Right cardiac atrium (tissue), 5 donors: ENCODE measurements at regions not wholly inside any gene's neighbourhood (a gene's known extent, or its start where the extent isn't known, plus 50 kb on each side); places are given as distances from the start of the nearest gene placed in this dataset.
"Not testable (repeated sequence)": the region's sequence is repeated elsewhere in the genome, so short reads cannot be mapped to it uniquely, and the experiment has no call there.

Experiments used
- ATAC-seq, 2 donors: fragments of 200-7000 bp; cut with Tn5 transposase; one replicate each; pipeline versions ENCODE4 v1.8.0 to v1.9.1; 2020; ENCODE audit warnings: moderate library complexity in 2 of 2, mild to moderate bottlenecking in 1 of 2
- DNase-seq, 3 donors: peaks; one replicate each; pipeline ENCODE4 v3.0.0-alpha.2; 2020
- H3K27ac ChIP-seq: one replicate; pipeline ENCODE4 v1.5.1; 2013; ENCODE audit warnings: mild to moderate bottlenecking, low read length, control low read depth, moderate library complexity
- H3K27me3 ChIP-seq: one replicate; pipeline ENCODE4 v1.6.1; 2013; ENCODE audit not compliant: control insufficient read depth, insufficient read depth
- H3K4me1 ChIP-seq: one replicate; pipeline ENCODE4 v1.6.1; 2013; ENCODE audit warnings: low read length; ENCODE audit not compliant: control insufficient read depth, insufficient read depth
- H3K4me3 ChIP-seq: one replicate; pipeline ENCODE4 v1.5.1; 2013; ENCODE audit warnings: low read length, control low read depth
- H3K9me3 ChIP-seq: one replicate; pipeline ENCODE4 v1.6.1; 2013; ENCODE audit warnings: low read length; ENCODE audit not compliant: control insufficient read depth
- WGBS: extraction: QIAGEN DNeasy Blood & Tissue Kit; methylation state at CpG from one replicate; pipeline ENCODE4 v1.1.7; 2013; 5-methylcytosine and 5-hydroxymethylcytosine counted together
- intact Hi-C, 4 donors: fragments of 100-400 bp; cut with DNase I; formaldehyde crosslinking; loops; one replicate each; pipeline versions ENCODE4 v1.11.0 to v1.14.0; 2022 to 2023
- donor health status: healthy with polysubstance abuse.
- donor health status: DM: no; HTN: yes; CAD: no.
- donor health status: DM: no; HTN: no; CAD: no.
- donor health status: DM: no; HTN: yes; CAD: no; lungs with severe emphysema.
- donor health status: DM: yes; HTN: yes; CAD: no.

- no peaks in the 10 kb centered on the region for H3K4me1 ChIP-seq
- intact Hi-C loops, result no loop called here
- DNase-seq (no peak), ATAC-seq (no peak)
- 79% methylated on average over 2 of the region's 2 CpGs for WGBS
- H3K27ac ChIP-seq, result no peak overlapping the region
- no peak overlapping the region for H3K4me3 ChIP-seq
- no peaks in the 10 kb centered on the region for H3K9me3 ChIP-seq
- no peaks in the 10 kb centered on the region for H3K27me3 ChIP-seq
These were observed 158.0 kb downstream of the TENT5A start for GRCh38 chr6:81594501-81594900.

DNA sequence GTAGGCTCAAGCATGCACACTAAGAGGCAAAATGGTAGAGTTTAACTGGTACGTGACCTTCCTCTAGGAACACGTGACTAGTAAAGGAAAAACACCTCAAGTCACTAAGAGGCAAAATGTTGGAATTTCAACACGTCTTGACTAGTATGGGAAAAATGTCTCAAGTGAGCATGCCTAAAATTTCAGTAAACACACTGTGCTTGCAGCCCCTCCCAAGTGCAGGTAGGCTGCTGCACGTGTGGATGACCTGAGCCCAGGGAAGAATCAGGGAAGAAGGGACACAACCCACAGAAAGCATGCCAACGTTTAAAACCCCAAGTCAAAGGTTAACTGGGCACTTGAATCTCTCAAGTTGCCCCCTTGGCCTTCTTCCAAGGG lies 162.2 kb downstream of the TENT5A start:
- intact Hi-C loops, result no loop called here
- no peak for DNase-seq
- whole genome bisulfite sequencing, result 68% methylated on average over 5 of the region's 5 CpGs
- no peak for ATAC-seq
- Histone ChIP-seq H3K4me3 (no peak overlapping the region), H3K27me3 (no peaks in the 10 kb centered on the region), H3K9me3 (no peaks in the 10 kb centered on the region), H3K4me1 (no peaks in the 10 kb centered on the region), H3K27ac (no peak overlapping the region)

DNA sequence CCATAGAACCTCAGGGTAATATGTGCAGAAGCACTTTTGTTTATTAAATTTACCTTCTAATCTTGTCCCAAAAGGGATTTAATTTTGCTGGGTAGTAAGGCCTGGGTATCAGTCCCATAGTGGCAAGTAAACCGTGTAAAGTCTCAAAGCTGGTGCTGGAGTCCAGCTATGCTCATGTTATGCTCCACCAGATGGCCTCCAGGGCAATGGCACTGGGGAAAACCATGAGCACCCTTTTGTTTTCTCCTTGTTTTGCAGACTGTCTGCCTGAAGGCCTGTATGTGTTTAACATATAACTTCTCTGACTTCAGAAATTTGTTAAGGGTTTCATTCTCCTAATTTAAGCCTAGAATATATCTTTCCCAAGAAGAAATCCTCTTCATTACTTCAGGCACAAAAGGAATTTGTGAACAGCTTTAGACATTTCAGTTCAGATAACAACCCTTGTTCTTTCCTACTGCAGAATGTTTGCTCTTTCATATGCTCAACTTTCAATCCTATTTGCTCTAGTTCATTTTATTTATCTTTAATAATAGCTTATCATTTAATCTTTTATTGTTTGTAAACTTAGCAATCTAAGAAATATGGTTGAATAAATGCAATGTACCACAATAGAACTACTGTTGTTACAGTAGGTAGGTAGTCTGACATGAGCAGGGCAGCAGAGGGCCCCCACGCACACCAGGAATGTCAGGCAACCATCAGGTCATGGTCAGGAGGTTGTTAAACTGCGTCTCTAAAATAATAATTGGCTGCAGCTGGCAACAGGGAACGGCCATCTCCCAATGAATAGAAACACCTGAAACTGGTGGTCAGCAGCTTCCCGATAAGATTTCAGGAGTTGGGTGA lies 162.8 kb downstream of the TENT5A start:
- H3K27ac ChIP-seq, result no peak overlapping the region
- no peaks in the 10 kb centered on the region for H3K9me3 ChIP-seq
- DNase-seq (peak in 2 of 3 donors; percentile 30 to 43), ATAC-seq (no peak)
- WGBS, result 66% methylated on average over 5 of the region's 5 CpGs
- intact Hi-C loops, result no loop called here
- H3K4me3 ChIP-seq, result no peak overlapping the region
- H3K4me1 ChIP-seq, result no peaks in the 10 kb centered on the region
- H3K27me3 ChIP-seq, result no peaks in the 10 kb centered on the region

DNA sequence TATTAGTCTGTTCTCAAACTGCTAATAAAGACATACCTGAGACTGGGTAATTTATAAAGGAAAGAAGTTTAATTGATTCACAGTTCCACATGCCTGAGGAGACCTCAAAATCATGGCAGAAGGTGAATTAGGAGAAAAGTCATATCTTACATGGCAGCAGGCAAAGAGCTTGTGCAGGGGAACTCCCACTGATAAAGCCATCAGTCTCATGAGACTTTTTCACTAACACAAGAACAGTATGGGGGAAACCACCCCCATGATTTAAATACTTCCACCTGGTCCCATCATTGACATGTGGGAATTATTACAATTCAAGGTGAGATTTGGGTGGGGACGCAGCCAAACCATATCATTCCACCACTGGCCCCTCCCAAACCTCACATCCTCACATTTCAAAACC lies 166.8 kb downstream of the TENT5A start:
- ATAC-seq, H3K4me1 ChIP-seq, DNase-seq, intact Hi-C loops, H3K4me3 ChIP-seq, H3K27me3 ChIP-seq, H3K27ac ChIP-seq, H3K9me3 ChIP-seq: not testable (repeated sequence)
- 96% methylated on average over 1 of the region's 1 CpG for WGBS

DNA sequence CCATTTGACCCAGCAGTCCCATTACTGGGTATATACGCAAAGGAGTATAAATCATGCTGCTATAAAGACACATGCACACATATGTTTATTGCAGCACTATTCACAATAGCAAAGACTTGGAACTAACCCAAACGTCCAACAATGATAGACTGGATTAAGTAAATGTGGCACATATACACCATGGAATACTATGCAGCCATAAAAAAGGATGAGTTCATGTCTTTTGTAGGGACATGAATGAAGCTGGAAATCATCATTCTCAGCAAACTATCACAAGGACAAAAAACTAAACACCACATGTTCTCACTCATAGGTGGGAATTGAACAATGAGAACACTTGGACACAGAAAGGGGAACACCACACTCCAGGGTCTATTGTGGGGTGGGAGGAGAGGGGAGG lies 168.3 kb downstream of the TENT5A start:
- H3K4me1 ChIP-seq, H3K27ac ChIP-seq, ATAC-seq, H3K4me3 ChIP-seq, DNase-seq, intact Hi-C loops, H3K27me3 ChIP-seq, H3K9me3 ChIP-seq: not testable (repeated sequence)
- 74% methylated on average over 2 of the region's 2 CpGs for WGBS

- intact Hi-C loops, result loop anchor here in 1 of 4 donors (10.0 kb wide), 1 partner anchor 179 kb away; the partner anchor contains the start of gene TENT5A
- peak in 1 of 2 donors; percentile 40 for ATAC-seq
- H3K27ac ChIP-seq, result no peak overlapping the region
These were observed 177.0 kb downstream of the TENT5A start for GRCh38 chr6:81575442-81575841.

DNA sequence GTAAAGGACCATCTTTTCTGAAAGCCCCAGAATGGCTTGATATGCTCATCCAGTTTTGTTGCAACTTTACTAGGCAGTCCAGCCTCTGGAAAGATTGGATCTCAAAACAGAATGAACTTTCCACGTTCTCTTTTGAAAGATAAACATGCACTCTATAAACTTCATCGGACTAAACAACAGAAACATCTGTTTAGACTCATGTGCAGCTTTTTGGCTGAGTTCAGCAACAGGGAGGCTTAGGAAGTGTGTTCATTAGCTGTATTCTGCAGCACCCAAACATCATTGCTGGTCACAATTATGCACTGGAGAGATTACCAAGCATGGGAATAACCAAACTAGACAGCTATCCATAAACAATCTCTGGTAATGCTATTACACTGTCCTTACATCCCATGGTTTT lies 180.5 kb downstream of the TENT5A start:
- WGBS, result 26% methylated on average over 2 of the region's 2 CpGs
- Histone ChIP-seq H3K27ac (no peak overlapping the region), H3K27me3 (no peaks in the 10 kb centered on the region), H3K9me3 (no peaks in the 10 kb centered on the region), H3K4me3 (no peak overlapping the region), H3K4me1 (no peaks in the 10 kb centered on the region)
- ATAC-seq, result peak in 1 of 2 donors; percentile 29
- no peak for DNase-seq
- intact Hi-C loops, result loop anchor here in 1 of 4 donors (10.0 kb wide), 1 partner anchor 183 kb away; the partner anchor contains the start of gene TENT5A

More at GRCh38 chr6:81575442-81575841, 177.0 kb downstream of the TENT5A start:
- DNase-seq, result no peak
- Histone ChIP-seq H3K4me1 (no peaks in the 10 kb centered on the region), H3K9me3 (no peaks in the 10 kb centered on the region), H3K4me3 (no peak overlapping the region), H3K27me3 (no peaks in the 10 kb centered on the region)

GRCh38 chr6:81570681-81571080 lies 181.8 kb downstream of the TENT5A start:
- DNase-seq (no peak), ATAC-seq (peak; percentile 86 to 95)
- H3K9me3 ChIP-seq, result no peaks in the 10 kb centered on the region
- H3K4me3 ChIP-seq, result no peak overlapping the region
- no peaks in the 10 kb centered on the region for H3K4me1 ChIP-seq
- no peaks in the 10 kb centered on the region for H3K27me3 ChIP-seq
- 65% methylated on average over 1 of the region's 1 CpG for WGBS
- intact Hi-C loops, result loop anchor here in 1 of 4 donors (10.0 kb wide), 1 partner anchor 184 kb away; the partner anchor contains the start of gene TENT5A
- H3K27ac ChIP-seq, result no peak overlapping the region

DNA sequence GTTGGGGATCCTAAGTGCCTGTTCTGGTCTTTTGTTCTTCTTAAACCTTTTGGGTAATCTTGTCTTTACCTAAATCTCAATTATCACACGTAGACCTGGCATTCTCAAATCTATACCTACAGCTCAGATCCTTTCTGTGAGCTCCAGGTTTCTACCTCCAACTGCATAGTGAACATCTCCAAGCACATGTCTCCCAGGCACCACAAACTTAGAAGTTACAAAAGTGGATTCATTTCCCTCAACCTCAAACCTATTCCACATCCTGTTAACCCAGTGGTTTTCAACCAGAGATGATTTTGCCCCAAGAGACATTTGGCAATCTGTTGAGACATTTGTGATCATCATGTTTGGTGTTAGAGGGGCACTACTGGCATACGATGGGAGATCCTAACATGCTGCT lies 183.5 kb downstream of the TENT5A start:
- H3K4me1 ChIP-seq, result no peaks in the 10 kb centered on the region
- DNase-seq (no peak), ATAC-seq (no peak)
- 80% methylated on average over 2 of the region's 2 CpGs for WGBS
- H3K9me3 ChIP-seq, result no peaks in the 10 kb centered on the region
- H3K4me3 ChIP-seq, result no peak overlapping the region
- no peaks in the 10 kb centered on the region for H3K27me3 ChIP-seq
- intact Hi-C loops, result no loop called here
- H3K27ac ChIP-seq, result no peak overlapping the region

- no peaks in the 10 kb centered on the region for H3K27me3 ChIP-seq
- ATAC-seq (no peak), DNase-seq (no peak)
- intact Hi-C loops, result no loop called here
- H3K4me3 ChIP-seq, result no peak overlapping the region
- no peaks in the 10 kb centered on the region for H3K4me1 ChIP-seq
- 85% methylated on average over 2 of the region's 2 CpGs for WGBS
- no peak overlapping the region for H3K27ac ChIP-seq
- H3K9me3 ChIP-seq, result no peaks in the 10 kb centered on the region
These were observed 187.4 kb downstream of the TENT5A start for GRCh38 chr6:81565071-81565470.

GRCh38 chr6:81564470-81565068 lies 187.9 kb downstream of the TENT5A start:
- 91% methylated on average over 2 of the region's 2 CpGs for WGBS
- Histone ChIP-seq H3K9me3 (no peaks in the 10 kb centered on the region), H3K27me3 (no peaks in the 10 kb centered on the region), H3K4me3 (no peak overlapping the region), H3K27ac (no peak overlapping the region), H3K4me1 (no peaks in the 10 kb centered on the region)
- intact Hi-C loops, result no loop called here
- no peak for ATAC-seq
- DNase-seq, result no peak
